Activated T-helper 2 cell treated with anti-CD3 and anti-CD28 coated beads, Interferon-gamma antibody, Interleukin-2, Interleukin-4, amounts not matched to agents 10 μg/mL and 5 μg/mL and 100 μg/mL, durations not matched to agents 14 hours and 24 hours and 36 hours (primary cell): ENCODE measurements at regions not wholly inside any gene's neighbourhood (a gene's known extent, or its start where the extent isn't known, plus 50 kb on each side); places are given as distances from the start of the nearest gene placed in this dataset.

Experiments used
- DNase-seq: peaks from one replicate; pipeline ENCODE4 v3.0.0; 2021; ENCODE audit warnings: low spot score
- H3K27ac Mint-ChIP-seq: one replicate; pipeline ENCODE4 v1.8.0; 2021; ENCODE audit warnings: mixed read lengths
- H3K27me3 Mint-ChIP-seq: one replicate; pipeline ENCODE4 v1.8.0; 2021; ENCODE audit warnings: low read depth, mixed read lengths
- H3K36me3 Mint-ChIP-seq: one replicate; pipeline ENCODE4 v1.8.0; 2021; ENCODE audit warnings: low read depth, mixed read lengths
- H3K4me1 Mint-ChIP-seq: one replicate; pipeline ENCODE4 v1.8.0; 2021; ENCODE audit warnings: low read depth, mixed read lengths
- H3K4me3 Mint-ChIP-seq: one replicate; pipeline ENCODE4 v1.8.0; 2021; ENCODE audit warnings: low read depth, mild to moderate bottlenecking, moderate library complexity, mixed read lengths
- H3K9me3 Mint-ChIP-seq: one replicate; pipeline ENCODE4 v1.8.0; 2021; ENCODE audit warnings: mixed read lengths
- intact Hi-C: fragments of 100-400 bp; cut with micrococcal nuclease; formaldehyde crosslinking; loops from one replicate; pipeline ENCODE4 v1.15.1; 2023

DNA sequence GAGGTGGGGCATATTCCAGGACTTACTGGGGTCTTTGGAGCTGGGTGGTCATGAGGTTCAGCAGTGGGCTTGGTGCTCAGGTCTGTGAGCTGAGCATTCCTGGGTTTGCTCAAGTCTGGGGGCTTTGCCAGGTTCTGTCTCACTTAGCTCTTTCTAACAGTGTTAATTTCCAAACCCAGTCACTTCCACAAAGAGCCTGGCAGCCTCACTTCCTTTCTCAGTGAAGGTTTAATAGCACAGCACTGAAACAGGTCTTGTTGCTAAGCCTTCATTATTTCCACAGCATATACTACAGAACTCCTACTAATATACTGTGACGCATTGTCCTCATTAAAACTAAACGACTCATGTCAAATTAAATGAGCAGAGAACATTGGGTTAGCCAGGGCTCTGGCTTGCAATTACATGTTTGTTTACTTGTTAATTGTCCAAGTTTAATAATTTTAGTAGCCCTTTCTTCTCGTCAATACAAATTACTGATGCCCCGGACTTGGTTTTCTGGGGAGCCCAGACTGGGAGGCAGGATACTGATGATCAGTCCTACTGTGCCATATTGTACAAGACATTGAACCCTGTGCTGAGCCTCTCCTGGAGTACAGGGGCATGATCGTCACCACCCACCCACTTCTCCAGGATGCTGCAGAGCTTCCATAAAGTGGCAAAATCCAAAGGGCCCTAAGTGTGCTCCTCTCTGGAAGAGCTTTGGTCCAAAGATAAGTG is 170.7 kb downstream of the IER5 start:
- H3K9me3 Mint-ChIP-seq: peaks cover 9% of the 10 kb centered on the region
- H3K4me3 Mint-ChIP-seq: no peak overlapping the region
- H3K36me3 Mint-ChIP-seq: no peaks in the 10 kb centered on the region
- no peak for DNase-seq
- no peaks in the 10 kb centered on the region for H3K4me1 Mint-ChIP-seq
- no peaks in the 10 kb centered on the region for H3K27me3 Mint-ChIP-seq
- H3K27ac Mint-ChIP-seq: no peak overlapping the region
- intact Hi-C loops: no loop called here

DNA sequence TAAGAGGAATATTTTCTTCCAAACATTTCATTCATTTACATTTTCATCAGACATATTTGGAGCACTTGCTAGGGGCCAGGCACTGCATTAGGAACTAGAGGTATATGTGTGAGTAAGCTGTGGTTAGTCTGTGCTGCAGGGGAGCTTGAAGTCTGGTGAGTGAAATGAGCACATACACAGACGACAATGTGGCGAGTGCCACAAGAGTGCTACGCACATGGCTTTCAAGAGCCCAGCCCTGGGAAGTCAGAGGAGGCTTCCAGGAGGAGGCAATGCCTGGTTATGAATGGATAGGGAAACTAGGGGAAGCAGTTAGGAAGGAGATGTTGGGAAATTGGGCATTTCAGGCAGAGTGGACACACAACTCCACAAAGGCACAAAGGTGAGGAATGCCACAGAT is 171.8 kb downstream of the IER5 start:
- no peak for DNase-seq
- intact Hi-C loops: no loop called here
- Mint-ChIP-seq H3K36me3 (no peaks in the 10 kb centered on the region), H3K27ac (no peak overlapping the region), H3K27me3 (no peaks in the 10 kb centered on the region), H3K9me3 (peaks cover 2% of the 10 kb centered on the region), H3K4me3 (no peak overlapping the region), H3K4me1 (no peaks in the 10 kb centered on the region)

DNA sequence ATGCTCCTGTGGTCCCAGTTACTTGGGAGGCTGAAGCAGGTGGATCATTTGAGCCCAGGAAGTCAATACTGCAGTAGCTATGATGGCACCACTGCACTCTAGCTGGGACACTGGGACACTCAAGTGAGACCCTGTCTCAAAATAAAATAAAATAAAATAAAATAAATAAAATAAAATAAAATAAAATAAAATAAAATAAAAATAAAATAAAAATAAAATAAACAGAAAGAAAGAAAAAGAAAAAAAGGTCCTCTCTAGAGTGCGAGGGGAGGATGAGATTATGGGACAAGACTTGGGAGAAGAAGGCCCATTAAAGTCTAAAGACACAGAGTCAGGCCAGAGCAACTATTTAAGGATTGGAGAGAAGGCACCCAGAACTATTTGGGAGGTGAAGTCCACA is 172.5 kb downstream of the IER5 start:
- H3K27me3 Mint-ChIP-seq: no peaks in the 10 kb centered on the region
- intact Hi-C loops: no loop called here
- no peak for DNase-seq
- no peak overlapping the region for H3K27ac Mint-ChIP-seq
- no peaks in the 10 kb centered on the region for H3K4me1 Mint-ChIP-seq
- H3K36me3 Mint-ChIP-seq: no peaks in the 10 kb centered on the region
- no peaks in the 10 kb centered on the region for H3K9me3 Mint-ChIP-seq
- H3K4me3 Mint-ChIP-seq: no peak overlapping the region

DNA sequence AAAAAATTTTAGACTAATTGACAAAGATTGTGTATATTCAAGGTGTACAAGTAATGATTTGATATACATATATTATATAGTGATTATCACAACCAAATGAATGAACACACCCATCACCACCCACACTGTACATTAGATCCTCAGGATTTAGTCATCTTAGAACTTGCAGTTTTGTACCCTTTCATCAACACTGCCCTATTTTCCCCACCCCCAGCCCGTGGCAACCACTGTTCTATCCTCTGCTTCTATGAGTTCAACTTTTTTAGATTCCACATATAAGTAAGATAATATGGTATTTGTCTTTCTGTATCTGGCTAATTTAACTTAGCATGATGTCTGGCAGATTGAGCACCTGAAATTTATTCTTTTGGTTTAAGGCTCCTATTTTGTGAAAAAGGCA is 173.6 kb downstream of the IER5 start:
- Mint-ChIP-seq H3K27me3 (no peaks in the 10 kb centered on the region), H3K4me3 (no peak overlapping the region), H3K36me3 (no peaks in the 10 kb centered on the region), H3K27ac (no peak overlapping the region), H3K4me1 (no peaks in the 10 kb centered on the region), H3K9me3 (no peaks in the 10 kb centered on the region)
- DNase-seq: no peak
- intact Hi-C loops: no loop called here

DNA sequence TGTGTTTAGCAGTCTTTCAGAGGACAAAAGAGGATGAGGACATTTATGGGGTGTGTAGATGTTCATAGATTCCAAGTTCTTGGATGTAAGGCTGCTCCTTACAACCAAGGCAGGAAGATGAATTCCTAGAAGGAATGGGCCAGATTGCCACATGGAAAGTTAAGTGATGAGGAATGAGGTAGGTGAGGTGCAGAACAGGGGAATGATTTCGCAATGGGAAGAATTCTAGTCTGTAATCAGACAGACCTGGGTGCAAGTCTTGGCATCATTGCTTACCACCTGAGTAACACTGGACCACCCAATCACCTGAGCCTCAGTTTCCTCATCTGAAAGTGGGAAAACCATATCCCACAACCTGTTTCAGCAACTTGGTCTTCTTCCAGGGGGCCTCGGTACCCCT is 174.9 kb downstream of the IER5 start:
- Mint-ChIP-seq H3K4me3 (no peak overlapping the region), H3K27me3 (no peaks in the 10 kb centered on the region), H3K4me1 (no peaks in the 10 kb centered on the region), H3K27ac (no peak overlapping the region), H3K9me3 (no peaks in the 10 kb centered on the region), H3K36me3 (no peaks in the 10 kb centered on the region)
- intact Hi-C loops: no loop called here
- no peak for DNase-seq

DNA sequence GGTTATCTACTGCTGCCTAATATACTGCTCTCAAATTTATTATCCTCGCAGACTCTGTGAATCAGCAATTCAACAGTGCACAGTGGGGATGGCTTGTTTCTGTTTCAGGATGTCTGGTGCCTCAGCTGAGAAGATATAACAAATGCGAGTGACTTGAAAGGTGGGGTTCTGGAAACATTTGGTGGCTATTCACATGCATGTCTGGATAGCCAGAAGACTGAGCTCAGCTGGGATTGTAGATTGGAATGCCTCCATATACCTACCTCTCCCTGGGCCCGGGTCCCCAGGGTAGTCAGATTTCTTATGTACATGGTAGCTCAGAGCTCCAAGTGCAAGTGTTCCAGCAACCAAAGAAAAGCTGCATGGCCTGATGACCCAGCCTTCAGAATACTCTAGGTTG is 176.3 kb downstream of the IER5 start:
- no peak for DNase-seq
- H3K9me3 Mint-ChIP-seq: no peaks in the 10 kb centered on the region
- H3K27ac Mint-ChIP-seq: no peak overlapping the region
- H3K4me3 Mint-ChIP-seq: no peak overlapping the region
- no peaks in the 10 kb centered on the region for H3K36me3 Mint-ChIP-seq
- intact Hi-C loops: no loop called here
- no peaks in the 10 kb centered on the region for H3K4me1 Mint-ChIP-seq
- H3K27me3 Mint-ChIP-seq: peaks cover 4% of the 10 kb centered on the region

DNA sequence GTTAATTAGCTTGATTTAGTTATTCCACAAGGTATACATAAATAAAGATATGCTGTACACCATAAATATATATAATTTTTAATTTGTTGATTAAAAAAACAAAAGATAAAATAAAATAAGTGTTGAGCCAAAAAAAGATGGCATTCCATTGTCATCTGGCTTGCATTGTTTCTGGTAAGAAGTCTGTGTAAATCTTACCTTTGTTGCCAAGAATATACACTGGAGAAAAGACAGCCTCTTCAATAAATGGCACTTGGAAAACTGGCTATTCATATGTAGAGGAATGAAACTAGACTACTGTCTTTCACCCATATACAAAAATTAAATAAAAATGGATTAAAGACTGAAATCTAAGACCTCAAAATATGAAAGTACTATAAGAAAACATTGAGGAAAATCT is 196.5 kb downstream of the IER5 start:
- H3K4me1 Mint-ChIP-seq: no peaks in the 10 kb centered on the region
- intact Hi-C loops: no loop called here
- H3K9me3 Mint-ChIP-seq: peaks cover 30% of the 10 kb centered on the region
- H3K4me3 Mint-ChIP-seq: no peak overlapping the region
- no peak for DNase-seq
- peaks cover 8% of the 10 kb centered on the region for H3K27me3 Mint-ChIP-seq
- H3K36me3 Mint-ChIP-seq: no peaks in the 10 kb centered on the region
- no peak overlapping the region for H3K27ac Mint-ChIP-seq

DNA sequence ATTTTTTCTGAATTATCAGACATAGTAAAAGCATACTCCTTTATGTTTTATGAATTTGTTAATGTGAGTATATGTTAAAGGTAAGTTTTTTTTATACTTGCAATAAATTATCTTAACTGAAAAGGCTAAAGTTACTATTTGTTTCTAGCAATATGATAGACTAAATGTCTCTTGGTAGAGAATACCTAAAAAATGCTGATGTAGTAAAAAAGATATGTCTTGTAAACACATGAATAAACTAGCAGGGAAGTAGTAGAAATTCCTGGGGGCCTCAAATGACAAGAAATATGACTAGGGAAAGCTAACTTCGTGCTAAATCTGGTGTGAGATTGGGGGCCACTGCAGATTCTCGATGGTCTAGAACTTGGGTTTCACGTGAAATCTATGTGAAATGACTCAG is 188.1 kb upstream of the CACNA1E start:
- Mint-ChIP-seq H3K36me3 (no peaks in the 10 kb centered on the region), H3K4me1 (no peaks in the 10 kb centered on the region), H3K9me3 (no peaks in the 10 kb centered on the region), H3K27ac (no peak overlapping the region), H3K4me3 (no peak overlapping the region), H3K27me3 (peaks cover 19% of the 10 kb centered on the region)
- DNase-seq: no peak
- intact Hi-C loops: no loop called here

DNA sequence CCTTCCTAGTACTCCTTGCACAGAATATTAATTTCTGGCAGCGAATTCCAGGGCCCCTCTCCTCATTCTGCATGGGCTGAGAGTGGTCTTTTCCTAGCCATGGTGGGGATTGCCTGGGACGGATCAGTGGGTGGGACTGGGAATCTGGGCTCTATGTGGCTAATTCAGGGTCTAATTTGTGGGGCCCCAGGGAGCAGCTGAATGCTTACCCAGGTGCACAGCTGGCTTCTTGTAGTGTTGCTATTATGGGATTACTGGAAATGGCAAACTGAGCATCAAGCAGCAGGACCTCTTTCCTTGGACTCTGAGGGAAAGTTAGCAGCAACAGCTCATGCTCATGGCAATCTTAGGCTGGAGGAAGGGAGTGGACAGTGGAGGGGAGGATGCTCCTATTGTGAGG is 187.1 kb upstream of the CACNA1E start:
- no peak for DNase-seq
- H3K4me3 Mint-ChIP-seq: no peak overlapping the region
- peaks cover 19% of the 10 kb centered on the region for H3K27me3 Mint-ChIP-seq
- no peaks in the 10 kb centered on the region for H3K4me1 Mint-ChIP-seq
- intact Hi-C loops: no loop called here
- no peaks in the 10 kb centered on the region for H3K9me3 Mint-ChIP-seq
- H3K27ac Mint-ChIP-seq: no peak overlapping the region
- no peaks in the 10 kb centered on the region for H3K36me3 Mint-ChIP-seq

DNA sequence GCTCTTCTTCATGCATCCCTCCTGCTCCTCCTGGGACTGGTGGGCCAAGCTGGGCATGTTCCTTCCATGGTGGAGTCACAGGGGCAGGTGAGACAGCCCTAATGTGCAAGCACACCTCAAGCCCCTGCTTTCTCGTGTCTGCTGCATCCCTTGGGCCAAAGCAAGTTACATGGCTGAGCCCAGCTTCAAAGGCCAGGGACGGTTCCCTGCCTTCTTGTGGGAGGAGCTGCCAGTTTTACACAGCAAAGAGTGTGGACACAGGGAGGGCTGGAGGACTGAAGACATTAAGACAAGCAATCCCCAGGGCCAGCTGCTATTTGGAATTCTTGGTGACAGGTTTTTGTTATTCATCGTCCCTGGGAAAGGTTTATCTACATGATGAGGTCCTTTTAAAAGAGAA is 175.2 kb upstream of the CACNA1E start:
- no peak overlapping the region for H3K4me3 Mint-ChIP-seq
- no peaks in the 10 kb centered on the region for H3K9me3 Mint-ChIP-seq
- no peak for DNase-seq
- intact Hi-C loops: no loop called here
- peaks cover 29% of the 10 kb centered on the region for H3K27me3 Mint-ChIP-seq
- no peaks in the 10 kb centered on the region for H3K36me3 Mint-ChIP-seq
- no peak overlapping the region for H3K27ac Mint-ChIP-seq
- H3K4me1 Mint-ChIP-seq: no peaks in the 10 kb centered on the region

DNA sequence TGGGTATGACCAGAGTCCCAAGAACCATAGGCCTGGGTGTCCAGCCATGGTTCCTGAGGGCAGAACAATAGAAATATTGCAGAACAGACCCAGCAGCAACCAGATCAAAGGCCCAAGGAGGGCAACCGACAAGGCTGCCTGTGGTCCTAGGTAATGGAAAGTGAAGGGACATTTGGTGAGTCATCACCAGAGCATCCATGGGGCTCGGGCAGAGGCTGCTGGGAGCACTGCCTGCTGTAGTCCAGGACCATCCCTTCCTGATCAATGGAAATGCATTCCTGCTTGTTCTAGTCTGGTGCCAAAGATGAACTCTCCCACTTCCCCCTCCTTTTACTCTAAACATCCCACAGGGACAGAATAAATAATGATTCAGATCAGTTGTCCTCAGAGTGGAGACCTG is 172.8 kb upstream of the CACNA1E start:
- DNase-seq: no peak
- H3K27ac Mint-ChIP-seq: no peak overlapping the region
- peaks cover 5% of the 10 kb centered on the region for H3K4me1 Mint-ChIP-seq
- intact Hi-C loops: no loop called here
- H3K4me3 Mint-ChIP-seq: no peak overlapping the region
- H3K36me3 Mint-ChIP-seq: no peaks in the 10 kb centered on the region
- H3K9me3 Mint-ChIP-seq: no peaks in the 10 kb centered on the region
- peaks cover 34% of the 10 kb centered on the region for H3K27me3 Mint-ChIP-seq

DNA sequence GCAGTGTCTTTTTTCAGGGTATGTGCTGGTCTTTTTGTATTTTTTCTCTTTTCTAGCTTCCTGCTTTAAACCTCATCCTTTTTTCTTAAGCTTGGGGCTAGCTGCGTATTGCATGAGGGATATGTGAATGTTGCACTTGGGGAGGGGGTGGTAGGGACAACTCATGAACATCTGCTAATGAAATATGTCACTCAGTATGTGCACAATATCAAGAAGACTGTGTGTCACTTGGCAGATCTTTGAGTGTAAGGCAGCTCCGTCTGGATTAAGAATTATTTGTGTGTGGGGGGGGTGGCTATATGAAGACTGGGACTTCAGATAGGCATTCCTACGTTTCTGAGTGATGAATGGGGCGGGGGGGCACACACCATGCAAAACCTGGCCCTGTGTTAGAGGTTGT is 170.4 kb upstream of the CACNA1E start:
- Mint-ChIP-seq H3K27ac (no peak overlapping the region), H3K9me3 (no peaks in the 10 kb centered on the region), H3K4me1 (peaks cover 6% of the 10 kb centered on the region), H3K27me3 (peaks cover 45% of the 10 kb centered on the region), H3K4me3 (no peak overlapping the region), H3K36me3 (no peaks in the 10 kb centered on the region)
- no peak for DNase-seq
- intact Hi-C loops: no loop called here

DNA sequence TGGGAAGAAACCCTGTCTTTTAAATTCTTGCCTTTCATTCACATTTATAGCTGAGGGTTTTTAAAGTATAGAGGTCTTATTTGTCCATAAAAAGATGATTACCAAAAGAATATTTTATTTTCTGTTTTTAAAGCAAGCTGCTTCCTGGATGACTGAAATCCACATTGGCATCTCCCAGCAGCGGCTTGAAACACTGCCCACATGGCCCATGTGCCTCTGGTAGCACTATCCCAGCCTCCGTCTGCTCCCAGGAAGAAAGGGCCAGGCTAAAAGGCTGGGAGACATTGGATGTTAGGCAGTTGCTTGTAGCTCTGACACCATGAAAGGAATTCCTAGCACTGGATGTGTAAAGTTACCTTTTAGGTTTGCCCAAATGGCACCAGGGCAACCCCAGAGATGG is 169.9 kb upstream of the CACNA1E start:
- no peak overlapping the region for H3K27ac Mint-ChIP-seq
- H3K9me3 Mint-ChIP-seq: no peaks in the 10 kb centered on the region
- intact Hi-C loops: no loop called here
- H3K4me3 Mint-ChIP-seq: no peak overlapping the region
- peaks cover 48% of the 10 kb centered on the region for H3K27me3 Mint-ChIP-seq
- H3K4me1 Mint-ChIP-seq: peaks cover 6% of the 10 kb centered on the region
- no peaks in the 10 kb centered on the region for H3K36me3 Mint-ChIP-seq
- DNase-seq: no peak

DNA sequence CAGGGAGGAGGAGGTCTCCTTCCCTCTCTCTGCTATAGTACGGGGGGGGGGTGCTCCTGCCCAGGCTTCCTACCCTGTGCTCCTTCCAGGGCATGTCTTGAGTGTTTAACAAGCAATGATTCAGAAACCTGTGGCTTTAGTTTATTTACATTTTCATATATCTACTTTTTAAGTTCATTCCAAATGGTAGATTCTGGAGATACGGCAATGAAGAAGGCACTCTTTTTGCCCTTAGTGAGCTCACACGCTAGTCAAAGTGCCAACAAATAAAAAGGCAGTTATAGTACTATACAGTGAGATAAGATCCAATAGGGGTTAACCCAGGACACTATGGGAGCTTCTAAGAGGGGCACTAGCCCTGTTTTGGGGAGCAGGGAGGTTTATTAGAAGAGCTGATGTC is 169.3 kb upstream of the CACNA1E start:
- Mint-ChIP-seq H3K36me3 (no peaks in the 10 kb centered on the region), H3K27me3 (peaks cover 54% of the 10 kb centered on the region), H3K4me1 (peaks cover 9% of the 10 kb centered on the region), H3K4me3 (no peak overlapping the region), H3K27ac (no peak overlapping the region), H3K9me3 (no peaks in the 10 kb centered on the region)
- no peak for DNase-seq
- intact Hi-C loops: no loop called here
